ENCODE measurements at regions not wholly inside any gene's neighbourhood (a gene's known extent, or its start where the extent isn't known, plus 50 kb on each side); places are given as distances from the start of the nearest gene placed in this dataset.

- DNase-seq (ENCODE audit: low read depth): no peak
Measured at GRCh38 chr3:59339818-59340217, 290.0 kb upstream of the CFAP20DC start.

- DNase-seq (ENCODE audit: low read depth): no peak
Measured at GRCh38 chr3:59338934-59339333, 289.1 kb upstream of the CFAP20DC start.

- no peak for DNase-seq (ENCODE audit: low read depth)
Measured at GRCh38 chr3:59335338-59335737, 285.5 kb upstream of the CFAP20DC start.

DNA sequence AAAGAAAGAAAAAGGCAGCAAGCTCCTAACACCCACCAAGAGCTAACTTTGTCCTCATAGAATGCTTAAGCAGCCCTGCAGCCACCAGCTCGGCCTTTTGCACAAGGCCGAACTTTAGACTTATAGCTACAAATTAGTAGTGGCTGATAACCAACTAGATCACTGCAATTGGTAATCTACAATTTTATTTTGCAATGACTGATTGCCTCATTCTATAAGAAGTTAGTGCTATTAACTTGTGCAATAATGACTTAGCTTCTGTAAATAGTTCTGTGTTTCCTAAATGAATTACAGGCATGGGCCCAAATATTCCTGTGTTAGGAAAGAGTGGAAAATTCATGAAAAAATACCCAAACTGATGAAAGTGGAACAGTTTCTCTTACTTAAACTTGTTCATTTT lies 284.8 kb upstream of the CFAP20DC start:
- DNase-seq (ENCODE audit: low read depth): no peak

GRCh38 chr3:59327376-59327808 lies 277.6 kb upstream of the CFAP20DC start:
- no peak for DNase-seq (ENCODE audit: low read depth)

GRCh38 chr3:59326246-59327024 lies 276.6 kb upstream of the CFAP20DC start:
- no peak for DNase-seq (ENCODE audit: low read depth)

DNA sequence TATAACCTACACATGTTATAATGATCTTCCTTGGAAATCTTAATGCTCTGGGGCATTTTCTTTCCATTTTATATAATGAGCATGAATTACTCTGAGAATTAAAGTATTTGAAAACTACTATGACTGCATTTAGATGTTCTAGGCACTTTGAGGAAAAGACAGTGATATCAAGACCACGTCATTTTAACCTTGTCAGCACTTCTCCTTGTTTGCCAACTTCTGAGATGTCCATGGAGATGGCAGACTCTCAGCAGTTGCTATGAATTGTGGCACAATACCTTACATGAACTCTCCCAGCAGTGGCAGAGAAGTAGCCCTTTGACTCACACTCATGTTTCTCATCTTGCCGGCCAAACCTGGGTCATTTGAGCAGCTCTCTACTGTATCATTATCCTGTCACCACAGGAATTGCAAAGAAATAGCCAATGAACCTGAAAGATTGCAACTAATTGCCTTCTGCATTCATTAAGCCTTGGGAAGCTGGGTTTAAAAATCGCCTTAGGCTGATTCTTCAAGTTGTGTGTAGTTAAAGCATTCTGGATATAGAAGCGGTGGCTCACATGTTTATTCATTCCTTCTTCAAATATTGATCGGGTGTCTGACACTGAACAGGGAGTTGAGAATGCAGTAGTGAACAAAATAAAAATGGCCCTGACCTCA lies 272.2 kb upstream of the CFAP20DC start:
- no peak for DNase-seq (ENCODE audit: low read depth)

GRCh38 chr3:59320080-59320479 lies 270.3 kb upstream of the CFAP20DC start:
- DNase-seq (ENCODE audit: low read depth): no peak

DNA sequence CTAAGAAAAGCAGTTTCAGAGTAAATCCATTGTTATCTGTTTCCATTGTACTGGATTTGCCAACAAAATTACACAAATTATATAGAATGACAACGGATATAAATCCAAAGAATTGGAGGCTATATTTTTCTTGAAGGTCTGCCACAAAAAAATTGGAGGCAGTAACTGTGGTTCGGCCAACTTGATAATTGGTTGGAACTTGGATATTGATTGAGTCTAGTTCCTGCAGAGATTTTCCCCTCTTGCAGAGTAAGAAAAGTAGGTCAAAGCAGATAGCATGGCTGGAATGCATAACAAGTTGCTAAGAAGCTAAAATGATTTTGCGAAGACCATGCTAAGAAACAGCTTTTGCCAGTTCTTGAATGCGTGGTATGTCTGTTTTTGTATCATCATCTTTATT lies 269.6 kb upstream of the CFAP20DC start:
- no peak for DNase-seq (ENCODE audit: low read depth)

DNA sequence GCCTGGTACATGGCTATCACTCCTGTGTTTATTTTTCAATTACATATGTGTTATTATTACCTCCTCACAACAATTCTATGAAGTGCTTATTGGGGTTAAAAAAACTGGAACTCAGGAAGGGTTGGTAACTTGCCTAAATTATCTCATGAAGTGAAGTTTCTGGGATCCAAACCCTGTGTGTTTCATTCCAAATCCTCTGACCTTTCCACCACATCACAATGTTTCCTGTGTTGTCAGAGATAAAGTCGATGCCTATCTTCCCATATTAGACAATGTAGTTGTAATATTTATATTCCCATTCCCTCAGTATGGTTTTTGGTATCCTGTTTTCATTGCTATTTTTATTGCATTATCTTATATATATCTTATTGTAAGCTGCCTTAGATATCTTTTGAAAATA lies 269.1 kb upstream of the CFAP20DC start:
- DNase-seq (ENCODE audit: low read depth): no peak

DNA sequence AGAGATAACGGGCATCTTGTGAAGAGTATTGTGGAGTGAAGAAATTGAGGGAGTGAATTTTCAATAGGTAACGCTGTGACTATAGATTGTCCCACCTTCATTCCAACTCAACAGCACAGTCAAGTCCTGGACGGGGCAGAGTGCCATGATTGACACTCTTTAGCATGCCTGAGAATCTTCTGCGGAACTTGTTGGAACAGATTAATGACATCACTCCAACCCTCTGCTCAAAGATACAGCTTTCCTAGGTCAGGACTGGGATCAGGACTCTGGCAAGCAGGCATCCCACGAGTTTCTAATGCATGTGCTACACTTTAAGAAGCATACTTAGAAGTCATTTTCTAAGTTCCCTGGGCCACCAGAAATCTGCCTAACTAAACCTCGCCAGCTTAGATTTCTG lies 267.6 kb upstream of the CFAP20DC start:
- DNase-seq (ENCODE audit: low read depth): no peak

- DNase-seq (ENCODE audit: low read depth): no peak
Measured at GRCh38 chr3:59316688-59317275, 267.0 kb upstream of the CFAP20DC start.

- DNase-seq (ENCODE audit: low read depth): peak; percentile 34
Measured at GRCh38 chr3:59313365-59313764, 263.5 kb upstream of the CFAP20DC start.

GRCh38 chr3:59311231-59311630 lies 261.4 kb upstream of the CFAP20DC start:
- DNase-seq (ENCODE audit: low read depth): no peak

GRCh38 chr3:59310736-59311135 lies 260.9 kb upstream of the CFAP20DC start:
- DNase-seq (ENCODE audit: low read depth): no peak

DNA sequence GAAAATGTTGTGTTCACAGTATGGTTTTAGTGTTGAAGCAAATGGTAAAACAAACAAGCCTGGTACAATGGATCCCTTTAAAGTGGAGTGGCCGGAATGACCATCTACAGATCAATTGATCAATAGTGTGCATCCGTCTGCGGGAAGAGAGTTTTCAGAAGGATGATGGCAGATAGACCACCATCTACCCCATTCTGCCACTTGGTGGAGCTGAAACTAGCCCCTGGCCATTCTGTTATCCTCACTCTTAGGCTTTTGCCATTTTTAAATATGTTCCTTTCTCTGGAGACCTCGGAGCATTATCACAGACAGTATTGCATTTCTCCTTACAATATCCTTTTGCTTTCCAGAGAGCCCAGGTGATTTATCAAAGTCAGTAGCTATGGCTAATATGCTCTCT lies 258.9 kb upstream of the CFAP20DC start:
- no peak for DNase-seq (ENCODE audit: low read depth)

DNA sequence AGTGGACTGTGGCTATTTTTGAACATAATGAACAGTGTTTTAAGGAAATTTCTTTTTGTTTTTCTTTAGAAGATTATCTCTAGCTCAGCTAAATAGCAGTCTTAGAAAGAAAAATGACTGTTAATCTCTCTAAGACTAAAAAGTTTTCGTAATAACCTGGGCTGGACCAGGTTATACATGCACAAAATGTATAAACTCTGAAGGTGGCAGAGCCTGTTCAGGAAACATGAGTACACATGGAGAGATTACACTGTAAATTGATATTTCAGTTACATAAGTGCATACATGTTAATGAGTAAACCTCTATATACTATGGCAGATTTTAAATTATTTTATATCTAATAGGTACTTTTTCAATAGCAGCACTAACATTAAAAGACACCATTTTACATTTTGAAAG lies 258.2 kb upstream of the CFAP20DC start:
- no peak for DNase-seq (ENCODE audit: low read depth)

- no peak for DNase-seq (ENCODE audit: low read depth)
Measured at GRCh38 chr3:59306436-59306835, 256.6 kb upstream of the CFAP20DC start.

GRCh38 chr3:59304296-59304695 lies 254.5 kb upstream of the CFAP20DC start:
- no peak for DNase-seq (ENCODE audit: low read depth)

DNA sequence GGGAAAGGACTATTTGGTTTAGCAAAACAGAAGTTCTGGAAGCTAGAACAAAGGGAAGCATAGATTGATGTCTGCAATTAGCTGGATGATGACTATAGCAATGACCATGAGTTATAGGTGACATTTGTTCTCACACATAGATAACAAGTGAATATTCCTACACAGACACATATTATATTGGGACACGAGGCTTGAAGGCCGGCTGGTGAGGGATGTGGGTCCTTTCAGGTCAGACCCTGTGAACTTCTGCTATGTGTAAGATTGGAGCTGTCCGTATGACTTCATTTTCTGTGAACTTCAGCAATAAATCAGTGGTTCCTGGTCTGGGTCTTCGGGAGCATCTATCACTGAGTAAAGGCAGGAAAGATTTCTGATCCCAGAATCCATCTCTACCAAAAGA lies 253.6 kb upstream of the CFAP20DC start:
- no peak for DNase-seq (ENCODE audit: low read depth)

DNA sequence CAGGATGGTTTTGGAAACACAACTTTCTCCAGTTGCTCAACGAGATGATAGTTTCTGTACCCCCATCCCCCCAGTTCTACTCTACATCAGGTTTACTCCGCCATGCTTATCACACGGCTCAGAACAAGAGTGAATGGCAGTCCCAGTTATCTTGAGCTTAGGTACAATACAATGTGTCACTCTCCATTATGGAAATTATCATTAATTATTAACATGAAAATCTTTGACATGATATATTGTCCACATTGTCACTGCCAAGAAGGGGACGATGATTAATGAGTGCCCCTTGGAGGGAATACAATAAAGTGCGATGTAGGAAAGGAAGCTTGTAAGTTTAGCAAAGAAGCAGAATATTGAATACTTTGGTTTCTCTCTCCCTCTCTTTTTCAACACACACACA lies 252.6 kb upstream of the CFAP20DC start:
- DNase-seq (ENCODE audit: low read depth): no peak

DNA sequence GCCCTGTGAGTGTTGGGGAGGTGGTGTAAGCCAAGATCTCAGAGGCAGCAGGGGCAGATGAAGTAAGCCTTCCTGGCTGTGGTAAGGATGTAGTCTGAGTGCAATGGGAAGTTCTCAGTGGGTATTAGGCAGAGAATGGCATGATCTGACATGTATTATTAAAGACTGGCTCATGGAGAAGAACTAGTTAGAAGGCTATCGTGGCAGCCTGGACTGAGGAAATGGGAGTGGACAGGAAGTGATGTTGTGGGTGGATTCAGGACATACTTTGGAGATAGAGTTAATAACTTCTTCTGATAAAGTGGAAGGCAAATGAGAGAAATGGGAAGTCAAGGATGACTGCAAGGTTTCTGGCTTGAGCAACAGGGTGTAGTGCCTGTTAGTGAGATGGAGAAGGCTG lies 250.9 kb upstream of the CFAP20DC start:
- DNase-seq (ENCODE audit: low read depth): no peak

DNA sequence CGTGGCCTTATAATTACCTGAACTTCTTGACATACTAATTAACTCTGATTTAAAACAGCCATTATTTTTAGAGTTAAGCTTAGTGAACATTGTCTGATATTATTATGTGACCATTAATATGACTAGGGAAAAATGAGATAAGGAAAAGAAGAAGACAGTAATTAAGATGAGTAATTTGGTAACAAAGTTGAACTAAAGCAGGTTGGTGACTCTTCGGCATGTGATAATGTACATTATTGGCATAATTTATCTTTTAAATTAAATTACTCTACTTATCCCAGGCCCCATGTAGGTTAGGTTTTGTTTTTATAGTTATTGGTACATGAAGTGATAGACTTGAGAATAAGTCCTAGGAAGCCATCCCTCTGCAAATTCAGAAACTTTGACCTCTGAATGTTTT lies 249.7 kb upstream of the CFAP20DC start:
- DNase-seq (ENCODE audit: low read depth): no peak

Data from stimulated activated CD8-positive, alpha-beta memory T cell treated with anti-CD3 and anti-CD28 coated beads, Interleukin-4, amount 100 ng/mL, for 24 hours (primary cell).